ENCODE measurements at regions not wholly inside any gene's neighbourhood (a gene's known extent, or its start where the extent isn't known, plus 50 kb on each side); places are given as distances from the start of the nearest gene placed in this dataset.

DNA sequence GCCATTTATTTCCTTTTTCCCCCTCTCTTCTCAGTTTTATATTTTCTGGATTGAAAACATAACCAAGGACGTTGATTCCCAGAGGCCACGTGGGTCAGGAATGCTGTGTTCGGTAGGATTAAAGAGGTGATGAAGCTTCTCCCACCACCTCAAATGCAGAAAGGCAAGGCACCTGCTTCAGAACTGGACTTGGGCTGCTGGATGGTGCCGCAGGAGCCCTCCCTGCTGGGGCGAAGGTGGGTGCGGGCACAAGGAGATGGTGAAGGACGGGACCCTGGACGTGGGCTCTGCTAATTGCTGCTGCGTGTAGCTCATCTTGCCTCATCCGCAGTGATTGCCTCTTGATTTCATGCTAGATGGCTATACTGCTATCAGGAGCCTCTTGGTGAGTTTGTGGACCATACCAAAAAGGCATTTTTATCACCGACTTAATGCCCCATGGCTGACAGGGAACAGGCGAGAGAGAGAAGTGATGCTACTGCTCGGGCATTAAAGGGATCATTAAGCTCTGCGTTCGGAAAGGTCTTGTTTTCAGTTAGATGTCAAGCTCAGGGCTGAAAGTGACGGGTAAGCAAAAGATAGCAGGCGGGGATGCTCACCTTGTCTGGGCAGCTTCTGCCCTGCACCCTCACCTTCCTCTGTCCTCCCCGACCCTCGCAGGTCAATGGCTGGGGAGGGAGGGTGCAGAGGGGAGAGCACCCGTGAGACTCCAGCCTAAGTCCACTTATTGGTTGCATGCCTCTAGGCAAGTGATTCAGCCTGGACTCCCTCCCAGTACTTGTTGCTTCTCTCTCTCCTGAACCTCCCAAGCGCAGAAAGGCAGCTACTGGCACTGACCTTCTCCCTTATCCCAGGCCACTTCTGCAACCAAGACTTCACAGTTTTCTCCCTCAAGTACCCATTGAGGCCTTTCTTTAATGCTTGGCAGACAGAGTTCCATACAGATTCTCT, 71.6 kb upstream of the FSTL4 start:
- ChIA-PET RAD21 (ENCODE audit: unreplicated experiment) (no interaction called here), CTCF (interaction anchor here (1.2 kb wide), 1 partner anchor 185 kb away, joined by 4 read pairs; no protein-coding TSS in a partner anchor), POLR2A (no interaction called here), SMC1A (ENCODE audit: uncharacterized antibody, unreplicated experiment) (interaction anchor here (1.0 kb wide), 1 partner anchor 46 kb away, joined by 3 read pairs; no protein-coding TSS in a partner anchor)
- H3K9me3 ChIP-seq (replicated peaks; ENCODE audit: control insufficient read depth, insufficient read depth, low read length) = no peaks in the 10 kb centered on the region
- H3K4me2 ChIP-seq (ENCODE audit: control insufficient read depth, insufficient read depth) = no peak overlapping the region
- intact Hi-C loops (cut with micrococcal nuclease; ENCODE audit: unreplicated experiment) = no loop called here
- H4K20me1 ChIP-seq (ENCODE audit: control insufficient read depth, insufficient read depth) = no peaks in the 10 kb centered on the region
- FAIRE-seq (no peak), ATAC-seq (no peak), DNase-seq (ENCODE audit: low read depth, low spot score) (no peak)
- no peak overlapping the region for H3K4me3 ChIP-seq
- no peak overlapping the region for H2AFZ ChIP-seq (ENCODE audit: control insufficient read depth, low read depth, low read length)
- in situ Hi-C loops (cut with MboI) = no loop called here
- WGBS (ENCODE audit: insufficient coverage, insufficient replicate concordance, low lambda C conversion rate, missing lambda C conversion rate) = 62% methylated on average over 20 of the region's 21 CpGs
- peaks cover 5% of the 10 kb centered on the region for H3K4me1 ChIP-seq (ENCODE audit: control insufficient read depth, insufficient read depth, low read length)
- H3K27me3 ChIP-seq (replicated peaks in 1 of 2; ENCODE audit: control insufficient read depth in 2 of 2, insufficient read depth in 2 of 2, low read length in 1 of 2) = peaks cover 0 to 1% of the 10 kb centered on the region in 2 experiments; a peak in 2 of 4 replicates
- H3K9ac ChIP-seq (ENCODE audit: control insufficient read depth, insufficient read depth, low read length) = no peak overlapping the region
- no peaks in the 10 kb centered on the region for H3K36me3 ChIP-seq (ENCODE audit: control insufficient read depth in 2 of 2, insufficient read depth in 2 of 2, low read length in 1 of 2)
- no peak overlapping the region for H3K27ac ChIP-seq (ENCODE audit: control insufficient read depth, insufficient read depth)
- BruUV-seq (replicated peaks) = no TSS peak
- H3K79me2 ChIP-seq (ENCODE audit: control insufficient read depth, insufficient read depth, low read length) = no peaks in the 10 kb centered on the region
- TF ChIP-seq IRF4 (IDR thresholded peaks at IDR 0.05; ENCODE audit: low read depth, low read length) (no peak), TAF1 (IDR thresholded peaks at IDR 0.05; ENCODE audit: borderline replicate concordance, low read depth, low read length) (no peak), SMAD5 (IDR thresholded peaks at IDR 0.05; ENCODE audit: low read depth) (no peak), RFX5 (IDR thresholded peaks at IDR 0.05; ENCODE audit: low read depth, low read length) (no peak), NFYB (IDR thresholded peaks at IDR 0.05; ENCODE audit: insufficient read depth, low read depth, low read length) (no peak), CBFB (IDR thresholded peaks at IDR 0.05; ENCODE audit: low read depth) (no peak), CHD2 (IDR thresholded peaks at IDR 0.05; ENCODE audit: borderline replicate concordance, low read depth, low read length) (no peak), MXI1 (IDR thresholded peaks at IDR 0.05; ENCODE audit: low read depth, low read length) (no peak), BRCA1 (IDR thresholded peaks at IDR 0.05; ENCODE audit: low read depth, low read length) (no peak), ZNF622 (IDR thresholded peaks at IDR 0.05) (no peak), ESRRA (IDR thresholded peaks at IDR 0.05; ENCODE audit: low read length) (no peak), ELK1 (IDR thresholded peaks at IDR 0.05; ENCODE audit: low read depth, low read length) (no peak), MEF2B (IDR thresholded peaks at IDR 0.05; ENCODE audit: partially characterized antibody, poor library complexity, severe bottlenecking) (no peak), ZBTB33 (IDR thresholded peaks at IDR 0.05) (no peak), EGR1 (IDR thresholded peaks at IDR 0.05; ENCODE audit: borderline replicate concordance in 1 of 2, low read depth in 2 of 2, low read length in 2 of 2) (no peak), SREBF1 (IDR thresholded peaks at IDR 0.05; ENCODE audit: low read length) (no peak)
- TF ChIP-seq, protein P1, sequence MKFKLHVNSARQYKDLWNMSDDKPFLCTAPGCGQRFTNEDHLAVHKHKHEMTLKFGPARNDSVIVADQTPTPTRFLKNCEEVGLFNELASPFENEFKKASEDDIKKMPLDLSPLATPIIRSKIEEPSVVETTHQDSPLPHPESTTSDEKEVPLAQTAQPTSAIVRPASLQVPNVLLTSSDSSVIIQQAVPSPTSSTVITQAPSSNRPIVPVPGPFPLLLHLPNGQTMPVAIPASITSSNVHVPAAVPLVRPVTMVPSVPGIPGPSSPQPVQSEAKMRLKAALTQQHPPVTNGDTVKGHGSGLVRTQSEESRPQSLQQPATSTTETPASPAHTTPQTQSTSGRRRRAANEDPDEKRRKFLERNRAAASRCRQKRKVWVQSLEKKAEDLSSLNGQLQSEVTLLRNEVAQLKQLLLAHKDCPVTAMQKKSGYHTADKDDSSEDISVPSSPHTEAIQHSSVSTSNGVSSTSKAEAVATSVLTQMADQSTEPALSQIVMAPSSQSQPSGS (IDR thresholded peaks at IDR 0.05; ENCODE audit: low read length) = no peak
